ENCODE measurements at regions not wholly inside any gene's neighbourhood (a gene's known extent, or its start where the extent isn't known, plus 50 kb on each side); places are given as distances from the start of the nearest gene placed in this dataset.

DNA sequence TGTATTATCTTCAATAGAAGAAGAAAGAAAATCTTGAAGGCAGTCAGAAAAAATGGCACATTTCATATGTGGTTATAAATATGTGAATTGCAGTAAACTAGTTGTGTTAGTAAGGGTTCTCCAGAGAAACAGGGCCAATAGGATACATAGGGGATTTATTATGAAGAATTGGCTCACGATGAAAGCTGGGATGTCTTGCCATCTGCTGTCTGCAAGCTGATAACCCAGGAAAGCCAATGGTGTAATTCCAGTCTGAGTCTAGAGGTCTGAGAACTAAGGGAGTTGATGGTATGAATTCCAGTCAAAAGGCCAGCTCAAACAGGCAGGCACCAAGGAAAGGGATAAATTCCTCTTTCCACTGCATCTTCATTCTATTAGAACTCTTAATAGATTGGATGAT lies 362.4 kb downstream of the KCNJ3 start:
- TF ChIP-seq, protein P1, sequence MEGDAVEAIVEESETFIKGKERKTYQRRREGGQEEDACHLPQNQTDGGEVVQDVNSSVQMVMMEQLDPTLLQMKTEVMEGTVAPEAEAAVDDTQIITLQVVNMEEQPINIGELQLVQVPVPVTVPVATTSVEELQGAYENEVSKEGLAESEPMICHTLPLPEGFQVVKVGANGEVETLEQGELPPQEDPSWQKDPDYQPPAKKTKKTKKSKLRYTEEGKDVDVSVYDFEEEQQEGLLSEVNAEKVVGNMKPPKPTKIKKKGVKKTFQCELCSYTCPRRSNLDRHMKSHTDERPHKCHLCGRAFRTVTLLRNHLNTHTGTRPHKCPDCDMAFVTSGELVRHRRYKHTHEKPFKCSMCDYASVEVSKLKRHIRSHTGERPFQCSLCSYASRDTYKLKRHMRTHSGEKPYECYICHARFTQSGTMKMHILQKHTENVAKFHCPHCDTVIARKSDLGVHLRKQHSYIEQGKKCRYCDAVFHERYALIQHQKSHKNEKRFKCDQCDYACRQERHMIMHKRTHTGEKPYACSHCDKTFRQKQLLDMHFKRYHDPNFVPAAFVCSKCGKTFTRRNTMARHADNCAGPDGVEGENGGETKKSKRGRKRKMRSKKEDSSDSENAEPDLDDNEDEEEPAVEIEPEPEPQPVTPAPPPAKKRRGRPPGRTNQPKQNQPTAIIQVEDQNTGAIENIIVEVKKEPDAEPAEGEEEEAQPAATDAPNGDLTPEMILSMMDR (IDR thresholded peaks at IDR 0.05 in 4 of 5, conservative IDR thresholded peaks at IDR 0.05 in 1 of 5) = no peak
- no peak for TF ChIP-seq POLR2A (IDR thresholded peaks at IDR 0.05)
